Uterus (tissue), 2 donors: ENCODE measurements at regions not wholly inside any gene's neighbourhood (a gene's known extent, or its start where the extent isn't known, plus 50 kb on each side); places are given as distances from the start of the nearest gene placed in this dataset.

Source experiments
- CTCF ChIP-seq, 4 experiments: fragments of 200-600 bp in 2 of 4; fragments of 450-650 bp in 2 of 4; sonication (generic) in 2 of 4; IDR thresholded peaks; one replicate each; pipeline ENCODE4 v1.5.1; 2016 to 2019; ENCODE audit warnings: antibody characterized with exemption in 4 of 4, mild to moderate bottlenecking in 2 of 4, moderate library complexity in 1 of 4
- POLR2A ChIP-seq, 2 donors: fragments of 450-650 bp; IDR thresholded peaks; one replicate each; pipeline ENCODE4 v1.6.1; 2016; ENCODE audit warnings: antibody characterized with exemption in 2 of 2, mild to moderate bottlenecking in 1 of 2, moderate library complexity in 1 of 2

GRCh38 chrX:36947214-36947613, 61.0 kb upstream of the FAM47C start:
- TF ChIP-seq POLR2A (IDR thresholded peaks at IDR 0.05) (no peak), CTCF (IDR thresholded peaks at IDR 0.05) (no peak)
